B cell (primary cell): ENCODE measurements at regions not wholly inside any gene's neighbourhood (a gene's known extent, or its start where the extent isn't known, plus 50 kb on each side); places are given as distances from the start of the nearest gene placed in this dataset.
"Not testable (repeated sequence)": the region's sequence is repeated elsewhere in the genome, so short reads cannot be mapped to it uniquely, and the experiment has no call there.

Source experiments
- ATAC-seq: fragments of 200-7000 bp; cut with Tn5 transposase; one replicate; pipeline ENCODE4 v1.10.0; 2021; ENCODE audit warnings: low read depth, mild to moderate bottlenecking, moderate number of reproducible peaks, moderate library complexity
- CTCF ChIA-PET: fragments of 350-600 bp; sonication (Branson Sonifier 250); formaldehyde crosslinking; loops from one replicate; lab custom pipeline; 2021; ENCODE audit warnings: antibody characterized with exemption, inconsistent platforms; lab: Charles Lee
- POLR2A ChIA-PET: fragments of 350-600 bp; sonication (Branson Sonifier 250); formaldehyde crosslinking; loops from one replicate; lab custom pipeline; 2021; ENCODE audit warnings: antibody characterized with exemption; lab: Charles Lee
- DNase-seq: peaks from one replicate; pipeline ENCODE4 v3.0.0; 2013
- H2AFZ ChIP-seq: 2 replicates; pipeline ENCODE4 v1.6.1; 2012; ENCODE audit warnings: mild to moderate bottlenecking, low read depth, low read length; ENCODE audit not compliant: insufficient read depth, poor library complexity, severe bottlenecking
- H3K27ac ChIP-seq, 2 donors: 1 replicate in 1 of 2; 2 replicates in 1 of 2; pipeline ENCODE4 v1.5.1; 2012 to 2013; ENCODE audit warnings: low read length in 2 of 2, mild to moderate bottlenecking in 2 of 2, moderate library complexity in 1 of 2
- H3K27me3 ChIP-seq, 4 experiments: fragments of 200-600 bp in 1 of 4; sonication (generic) in 1 of 4; replicated peaks in 1 of 4; 1 replicate in 2 of 4; 2 replicates in 2 of 4; pipeline versions ENCODE4 v1.6.1 to v1.7.0; 2013 to 2016; ENCODE audit warnings: low read length in 3 of 4, mild to moderate bottlenecking in 2 of 4, mixed read lengths in 1 of 4, moderate library complexity in 1 of 4; ENCODE audit not compliant: insufficient read depth in 4 of 4, control insufficient read depth in 3 of 4; ENCODE audit errors: control extremely low read depth in 1 of 4
- H3K36me3 ChIP-seq, 2 experiments: replicated peaks in 1 of 2; 1 replicate in 1 of 2; 2 replicates in 1 of 2; pipeline versions ENCODE4 v1.6.1 to v1.7.1; 2013; ENCODE audit warnings: low read length in 1 of 2; ENCODE audit not compliant: insufficient read depth in 2 of 2, control insufficient read depth in 1 of 2; ENCODE audit errors: control extremely low read depth in 1 of 2, extremely low read depth in 1 of 2
- H3K4me1 ChIP-seq, 2 donors: fragments of 200-600 bp in 1 of 2; sonication (generic) in 1 of 2; 1 replicate in 1 of 2; 2 replicates in 1 of 2; pipeline versions ENCODE4 v1.5.1 to v1.6.1; 2013 to 2017; ENCODE audit warnings: low read length in 2 of 2; ENCODE audit not compliant: control insufficient read depth in 2 of 2, insufficient read depth in 2 of 2
- H3K4me2 ChIP-seq: replicated peaks from 2 replicates; pipeline ENCODE3; 2012; ENCODE audit warnings: mild to moderate bottlenecking, low read depth, low read length; ENCODE audit not compliant: poor library complexity, severe bottlenecking
- H3K4me3 ChIP-seq, 5 experiments: fragments of 200-600 bp in 1 of 5; sonication (generic) in 1 of 5; 1 replicate in 3 of 5; 2 replicates in 2 of 5; pipeline versions ENCODE4 v1.5.1 to v1.7.0; 2011 to 2016; ENCODE audit warnings: low read length in 4 of 5, mild to moderate bottlenecking in 4 of 5, low read depth in 2 of 5, control low read depth in 1 of 5, moderate library complexity in 1 of 5; ENCODE audit not compliant: insufficient read depth in 1 of 5; ENCODE audit errors: control extremely low read depth in 1 of 5, extremely low read depth in 1 of 5
- H3K79me2 ChIP-seq: fragments of 200-600 bp; sonication (generic); one replicate; pipeline ENCODE4 v1.6.0; 2016; ENCODE audit warnings: low read length; ENCODE audit not compliant: control insufficient read depth, insufficient read depth
- H3K9ac ChIP-seq: fragments of 200-600 bp; sonication (generic); 2 replicates; pipeline ENCODE4 v1.6.1; 2017; ENCODE audit warnings: mild to moderate bottlenecking, low read length, moderate library complexity
- H3K9me3 ChIP-seq, 3 donors: one replicate each; pipeline versions ENCODE4 v1.6.1 to v1.7.1; 2013; ENCODE audit warnings: low read length in 2 of 3; ENCODE audit not compliant: control insufficient read depth in 2 of 3, insufficient read depth in 1 of 3; ENCODE audit errors: control extremely low read depth in 1 of 3
- H4K20me1 ChIP-seq: 2 replicates; pipeline ENCODE4 v1.6.0; 2012; ENCODE audit warnings: mild to moderate bottlenecking, low read length; ENCODE audit not compliant: insufficient read depth, control insufficient read depth, poor library complexity, severe bottlenecking
- H3K27ac Mint-ChIP-seq: one replicate; pipeline ENCODE4 v1.8.0; 2021; ENCODE audit warnings: mixed read lengths
- H3K27me3 Mint-ChIP-seq: one replicate; pipeline ENCODE4 v1.8.0; 2021; ENCODE audit warnings: mixed read lengths
- H3K4me1 Mint-ChIP-seq: one replicate; pipeline ENCODE4 v1.8.0; 2021; ENCODE audit warnings: mixed read lengths
- H3K4me3 Mint-ChIP-seq: one replicate; pipeline ENCODE4 v1.8.0; 2021; ENCODE audit warnings: mixed read lengths
- H3K9me3 Mint-ChIP-seq: one replicate; pipeline ENCODE4 v1.8.0; 2022; ENCODE audit warnings: mixed read lengths; ENCODE audit not compliant: insufficient read depth
- WGBS: methylation state at CpG from one replicate; pipeline ENCODE4 v1.1.5; 2013; ENCODE audit warnings: missing lambda C conversion rate; ENCODE audit not compliant: insufficient coverage; 5-methylcytosine and 5-hydroxymethylcytosine counted together
- intact Hi-C: fragments of 100-400 bp; cut with micrococcal nuclease; formaldehyde crosslinking; loops from one replicate; pipeline ENCODE4 v1.10.0; 2022

- H3K4me1 ChIP-seq, H3K4me3 Mint-ChIP-seq, H4K20me1 ChIP-seq, H3K27me3 ChIP-seq, DNase-seq, H3K4me3 ChIP-seq, H3K4me1 Mint-ChIP-seq, H3K36me3 ChIP-seq, intact Hi-C loops, H3K9me3 Mint-ChIP-seq, H3K4me2 ChIP-seq, H3K27ac ChIP-seq, H3K27ac Mint-ChIP-seq, ATAC-seq, H2AFZ ChIP-seq, POLR2A ChIA-PET, H3K9ac ChIP-seq, H3K9me3 ChIP-seq, H3K79me2 ChIP-seq: not testable (repeated sequence)
- H3K27me3 Mint-ChIP-seq = peaks cover 16% of the 10 kb centered on the region
- 93% methylated on average over 17 of the region's 18 CpGs for WGBS
- CTCF ChIA-PET = interaction anchor here (0.9 to 1.1 kb wide), 2 partner anchors 90 to 172 kb away, joined by 3 read pairs; partner anchors contain the start of gene SMAD3
These were observed 89.2 kb upstream of the SMAD3 start for GRCh38 chr15:66976106-66976640.

GRCh38 chr15:66980326-66980725 is 85.1 kb upstream of the SMAD3 start:
- H3K9ac ChIP-seq, H3K4me3 Mint-ChIP-seq, H3K9me3 ChIP-seq, H3K4me2 ChIP-seq, H2AFZ ChIP-seq, H3K79me2 ChIP-seq, H3K27ac ChIP-seq, DNase-seq, H4K20me1 ChIP-seq, H3K4me1 Mint-ChIP-seq, H3K36me3 ChIP-seq, intact Hi-C loops, H3K27ac Mint-ChIP-seq, H3K4me3 ChIP-seq, ATAC-seq, POLR2A ChIA-PET, H3K9me3 Mint-ChIP-seq, H3K4me1 ChIP-seq: not testable (repeated sequence)
- H3K27me3 Mint-ChIP-seq = peaks cover 39% of the 10 kb centered on the region
- CTCF ChIA-PET = interaction anchor here (0.6 kb wide), 1 partner anchor 1889 kb away, joined by 3 read pairs; no protein-coding TSS in a partner anchor
- H3K27me3 ChIP-seq = peaks cover 0 to 12% (median 4%) of the 10 kb centered on the region in 4 experiments
- WGBS = 41% methylated on average over 2 of the region's 3 CpGs
